ENCODE measurements at regions not wholly inside any gene's neighbourhood (a gene's known extent, or its start where the extent isn't known, plus 50 kb on each side); places are given as distances from the start of the nearest gene placed in this dataset.
A peak's percentile ranks its signal among the peaks of the same experiment; 100 is the strongest.

DNA sequence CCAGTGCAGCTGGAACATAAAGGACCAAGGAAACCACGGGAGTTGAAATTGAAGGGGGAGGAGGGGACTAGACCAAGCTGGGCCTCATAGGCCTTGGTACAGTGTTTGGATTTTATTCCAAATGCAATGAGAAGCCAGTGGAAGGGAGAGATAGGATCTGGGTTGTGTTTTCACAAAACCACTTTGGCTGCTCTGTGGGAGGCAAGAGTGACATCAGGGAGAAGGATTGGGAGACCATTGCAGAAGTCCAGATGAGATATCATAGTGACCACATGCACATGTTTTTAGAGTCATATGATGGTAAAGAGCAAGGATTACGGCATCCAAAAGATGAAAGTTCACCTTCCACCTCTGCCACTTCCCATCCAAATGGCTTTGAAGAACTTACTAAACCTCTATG lies 210.2 kb downstream of the PAX3 start:
- H3K27me3 ChIP-seq (ENCODE audit: control insufficient read depth, insufficient read depth, low read length), result no peaks in the 10 kb centered on the region
- H3K4me3 ChIP-seq (ENCODE audit: insufficient read depth, low read depth, low read length), result no peak overlapping the region
- no peaks in the 10 kb centered on the region for H3K36me3 ChIP-seq (replicated peaks; ENCODE audit: control insufficient read depth, insufficient read depth, low read length)
- DNase-seq, result no peak

GRCh38 chr2:222087998-222088397 lies 210.8 kb downstream of the PAX3 start:
- Histone ChIP-seq H3K27me3 (ENCODE audit: control insufficient read depth, insufficient read depth, low read length) (no peaks in the 10 kb centered on the region), H3K4me3 (ENCODE audit: insufficient read depth, low read depth, low read length) (no peak overlapping the region), H3K36me3 (replicated peaks; ENCODE audit: control insufficient read depth, insufficient read depth, low read length) (no peaks in the 10 kb centered on the region)
- no peak for DNase-seq

GRCh38 chr2:222082201-222082600 lies 216.6 kb downstream of the PAX3 start:
- no peak for DNase-seq
- Histone ChIP-seq H3K4me3 (ENCODE audit: insufficient read depth, low read depth, low read length) (no peak overlapping the region), H3K27me3 (ENCODE audit: control insufficient read depth, insufficient read depth, low read length) (no peaks in the 10 kb centered on the region), H3K36me3 (replicated peaks; ENCODE audit: control insufficient read depth, insufficient read depth, low read length) (no peaks in the 10 kb centered on the region)

DNA sequence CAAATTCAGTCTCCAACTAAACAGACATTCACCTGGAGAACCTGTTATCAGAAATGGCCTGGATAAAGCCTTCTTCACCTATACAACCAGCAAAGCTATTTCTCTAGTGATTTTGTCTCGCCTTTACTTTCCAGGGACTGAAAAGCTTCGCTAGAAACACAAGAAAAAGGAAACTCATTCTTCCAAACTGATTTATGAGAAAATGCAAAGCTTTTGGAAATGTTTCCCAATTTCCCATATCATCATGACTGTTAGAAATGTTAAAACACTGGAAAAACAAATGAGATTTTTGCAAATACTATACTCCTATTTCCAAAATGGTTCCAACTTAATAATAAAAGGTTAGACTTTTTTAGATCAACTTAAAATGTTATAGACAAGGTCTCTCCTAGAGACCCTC lies 218.7 kb downstream of the PAX3 start:
- Histone ChIP-seq H3K36me3 (replicated peaks; ENCODE audit: control insufficient read depth, insufficient read depth, low read length) (no peaks in the 10 kb centered on the region), H3K27me3 (ENCODE audit: control insufficient read depth, insufficient read depth, low read length) (no peaks in the 10 kb centered on the region), H3K4me3 (ENCODE audit: insufficient read depth, low read depth, low read length) (no peak overlapping the region)
- DNase-seq, result no peak

- Histone ChIP-seq H3K36me3 (replicated peaks; ENCODE audit: control insufficient read depth, insufficient read depth, low read length) (no peaks in the 10 kb centered on the region), H3K27me3 (ENCODE audit: control insufficient read depth, insufficient read depth, low read length) (no peaks in the 10 kb centered on the region), H3K4me3 (ENCODE audit: insufficient read depth, low read depth, low read length) (no peak overlapping the region)
- DNase-seq, result no peak
Measured at GRCh38 chr2:222076973-222077690, 221.7 kb downstream of the PAX3 start.

DNA sequence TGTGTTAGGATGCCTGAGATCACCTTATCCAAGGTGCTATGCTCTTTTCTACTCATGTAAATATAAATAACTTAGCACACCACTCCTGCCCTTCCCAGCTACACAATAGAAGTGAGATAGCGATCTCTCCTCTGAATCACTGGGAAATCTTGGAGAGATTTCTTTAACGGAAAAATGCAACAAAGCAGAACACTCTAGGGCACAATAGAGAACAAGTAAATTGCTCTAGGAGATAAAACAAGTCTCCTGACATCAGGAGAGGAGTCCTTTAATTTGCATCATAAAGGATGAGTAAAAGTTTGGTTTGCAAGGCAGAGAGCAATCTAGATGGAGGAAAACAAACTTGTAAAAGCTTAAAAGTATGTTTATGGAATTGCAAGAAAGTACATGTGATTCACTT lies 224.1 kb downstream of the PAX3 start:
- no peak overlapping the region for H3K4me3 ChIP-seq (ENCODE audit: insufficient read depth, low read depth, low read length)
- no peaks in the 10 kb centered on the region for H3K27me3 ChIP-seq (ENCODE audit: control insufficient read depth, insufficient read depth, low read length)
- no peak for DNase-seq
- no peaks in the 10 kb centered on the region for H3K36me3 ChIP-seq (replicated peaks; ENCODE audit: control insufficient read depth, insufficient read depth, low read length)

DNA sequence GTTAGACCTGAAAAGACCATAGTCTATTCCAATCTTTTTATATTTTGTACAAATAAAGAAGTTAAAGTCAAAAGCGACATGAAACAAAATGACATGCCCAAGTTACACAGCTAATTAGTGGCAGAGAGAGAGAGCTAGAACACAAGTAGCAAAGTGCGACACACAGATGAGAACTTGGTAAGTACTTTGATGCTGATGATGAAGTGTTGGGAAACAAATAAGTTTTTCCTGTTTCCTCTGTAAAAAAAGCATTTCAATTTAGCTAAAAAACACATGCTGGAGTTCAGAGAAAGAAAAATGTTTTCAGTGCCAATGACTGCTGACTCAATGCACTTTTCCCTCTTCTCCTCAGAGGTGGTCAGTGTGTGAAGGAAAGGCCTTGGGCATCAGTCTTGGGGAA lies 226.9 kb downstream of the PAX3 start:
- Histone ChIP-seq H3K27me3 (ENCODE audit: control insufficient read depth, insufficient read depth, low read length) (no peaks in the 10 kb centered on the region), H3K36me3 (replicated peaks; ENCODE audit: control insufficient read depth, insufficient read depth, low read length) (no peaks in the 10 kb centered on the region), H3K4me3 (ENCODE audit: insufficient read depth, low read depth, low read length) (no peak overlapping the region)
- no peak for DNase-seq

GRCh38 chr2:222064286-222064685 lies 234.5 kb downstream of the PAX3 start:
- no peak for DNase-seq
- Histone ChIP-seq H3K27me3 (ENCODE audit: control insufficient read depth, insufficient read depth, low read length) (no peaks in the 10 kb centered on the region; the same call in 1 of the 2 replicates), H3K4me3 (ENCODE audit: insufficient read depth, low read depth, low read length) (no peak overlapping the region), H3K36me3 (replicated peaks; ENCODE audit: control insufficient read depth, insufficient read depth, low read length) (no peaks in the 10 kb centered on the region)

DNA sequence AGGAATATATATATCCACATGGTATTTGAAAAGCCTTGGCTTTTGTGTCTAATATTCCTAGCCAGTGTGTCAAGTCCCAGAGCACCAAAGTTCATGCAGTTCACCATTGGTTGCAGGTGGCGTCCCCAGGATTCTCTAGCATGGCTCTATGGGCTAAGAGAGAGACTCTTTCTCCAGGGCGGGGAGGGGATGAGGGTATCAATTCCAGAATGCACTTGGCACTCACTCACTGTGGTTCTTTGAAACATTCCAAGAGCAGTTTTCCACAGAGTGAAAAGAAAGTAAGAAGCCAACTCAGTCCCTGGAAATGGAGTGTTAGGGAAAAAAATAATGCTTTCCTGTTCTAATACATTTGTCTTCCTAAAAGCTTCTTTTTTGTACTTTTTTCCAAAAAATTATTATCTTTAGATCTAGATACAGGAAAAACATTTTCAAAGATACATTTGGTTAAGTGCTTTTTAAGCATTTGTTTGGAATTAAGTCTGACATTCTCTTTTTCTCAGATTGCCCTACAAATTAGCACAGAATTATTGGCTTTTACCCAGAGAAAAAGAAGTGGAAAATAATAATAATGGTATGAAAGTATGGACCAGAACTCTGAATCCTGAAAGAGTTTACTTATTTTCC lies 239.9 kb downstream of the PAX3 start:
- no peak for DNase-seq
- H3K27me3 ChIP-seq (ENCODE audit: control insufficient read depth, insufficient read depth, low read length), result peaks cover 42% of the 10 kb centered on the region
- no peak overlapping the region for H3K4me3 ChIP-seq (ENCODE audit: insufficient read depth, low read depth, low read length)
- no peaks in the 10 kb centered on the region for H3K36me3 ChIP-seq (replicated peaks; ENCODE audit: control insufficient read depth, insufficient read depth, low read length)

GRCh38 chr2:222057347-222058073 lies 241.3 kb downstream of the PAX3 start:
- peaks cover 51% of the 10 kb centered on the region for H3K27me3 ChIP-seq (ENCODE audit: control insufficient read depth, insufficient read depth, low read length)
- H3K36me3 ChIP-seq (replicated peaks; ENCODE audit: control insufficient read depth, insufficient read depth, low read length), result no peaks in the 10 kb centered on the region
- peak; percentile 61 for DNase-seq
- H3K4me3 ChIP-seq (ENCODE audit: insufficient read depth, low read depth, low read length), result no peak overlapping the region

DNA sequence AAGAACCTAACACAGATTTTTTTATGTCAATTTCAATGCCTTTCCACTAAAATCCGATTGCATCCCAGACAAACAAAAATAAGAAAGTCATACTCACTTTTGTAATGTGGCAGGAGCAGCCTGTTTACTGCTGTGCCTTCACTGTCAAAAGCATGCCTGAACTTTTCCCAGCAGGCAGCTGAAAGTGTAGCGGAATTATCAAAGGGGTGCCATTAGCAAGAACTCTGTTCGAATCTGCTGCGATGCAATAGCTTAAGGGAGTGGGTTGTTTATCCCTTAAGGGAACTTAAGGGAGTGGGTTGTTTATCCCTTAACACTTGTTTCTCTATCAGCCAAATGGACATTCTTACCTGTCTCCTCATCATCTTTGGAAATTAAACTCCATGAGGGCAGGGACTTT lies 243.5 kb downstream of the PAX3 start:
- no peaks in the 10 kb centered on the region for H3K36me3 ChIP-seq (replicated peaks; ENCODE audit: control insufficient read depth, insufficient read depth, low read length)
- H3K27me3 ChIP-seq (ENCODE audit: control insufficient read depth, insufficient read depth, low read length), result peaks cover 70% of the 10 kb centered on the region
- DNase-seq, result no peak

DNA sequence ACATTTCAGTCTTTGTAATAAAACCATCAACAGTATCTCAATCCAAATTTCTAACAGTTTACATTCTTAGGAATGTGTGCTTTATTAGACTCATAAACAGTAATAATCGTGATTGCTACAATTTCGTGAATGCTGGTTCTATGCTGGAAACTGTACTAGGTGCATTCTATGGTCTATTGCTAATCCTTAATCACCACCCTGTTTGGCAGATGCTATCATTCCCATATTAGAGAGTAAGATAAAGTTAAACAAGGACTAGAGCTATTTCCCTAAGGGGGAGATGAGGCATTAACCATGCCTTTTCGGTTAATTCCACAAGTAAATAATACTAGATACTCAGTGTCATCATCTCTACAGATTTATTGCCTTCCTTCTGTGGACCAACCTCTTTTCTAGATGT lies 244.0 kb downstream of the PAX3 start:
- Histone ChIP-seq H3K27me3 (ENCODE audit: control insufficient read depth, insufficient read depth, low read length) (peaks cover 75% of the 10 kb centered on the region), H3K36me3 (replicated peaks; ENCODE audit: control insufficient read depth, insufficient read depth, low read length) (no peaks in the 10 kb centered on the region), H3K4me3 (ENCODE audit: insufficient read depth, low read depth, low read length) (no peak overlapping the region)
- no peak for DNase-seq

More for the DNA sequence above, 243.5 kb downstream of the PAX3 start:
- H3K4me3 ChIP-seq (ENCODE audit: insufficient read depth, low read depth, low read length), result no peak overlapping the region

DNA sequence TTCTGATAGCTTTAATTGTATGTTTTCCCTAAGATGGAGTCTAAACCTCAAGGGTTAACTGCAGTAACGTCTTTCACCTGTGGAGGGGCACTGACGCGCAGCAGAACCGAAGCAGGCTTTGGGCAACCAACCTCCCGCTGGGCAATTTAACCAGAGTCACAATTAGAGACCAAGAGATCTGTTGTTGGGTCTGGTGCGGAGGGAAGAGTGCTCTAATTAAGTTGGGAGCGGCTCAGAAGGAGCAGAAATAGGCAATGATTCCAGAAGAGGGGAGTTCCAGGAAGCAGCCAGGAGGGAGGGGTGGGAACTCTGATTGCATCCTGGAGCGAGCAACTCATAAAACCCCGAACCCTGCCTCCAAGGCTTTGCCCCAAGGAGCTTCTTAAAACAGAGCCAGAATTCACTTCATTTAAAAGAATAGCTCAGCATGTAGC lies 245.8 kb downstream of the PAX3 start:
- H3K27me3 ChIP-seq (ENCODE audit: control insufficient read depth, insufficient read depth, low read length), result peaks cover 71% of the 10 kb centered on the region
- no peaks in the 10 kb centered on the region for H3K36me3 ChIP-seq (replicated peaks; ENCODE audit: control insufficient read depth, insufficient read depth, low read length)
- H3K4me3 ChIP-seq (ENCODE audit: insufficient read depth, low read depth, low read length), result no peak overlapping the region
- DNase-seq, result peak; percentile 45

- no peak for DNase-seq
- H3K36me3 ChIP-seq (replicated peaks; ENCODE audit: control insufficient read depth, insufficient read depth, low read length), result no peaks in the 10 kb centered on the region
- H3K4me3 ChIP-seq (ENCODE audit: insufficient read depth, low read depth, low read length), result no peak overlapping the region
- H3K27me3 ChIP-seq (ENCODE audit: control insufficient read depth, insufficient read depth, low read length), result peaks cover 64% of the 10 kb centered on the region
Measured at GRCh38 chr2:222050981-222051380, 247.8 kb downstream of the PAX3 start.

DNA sequence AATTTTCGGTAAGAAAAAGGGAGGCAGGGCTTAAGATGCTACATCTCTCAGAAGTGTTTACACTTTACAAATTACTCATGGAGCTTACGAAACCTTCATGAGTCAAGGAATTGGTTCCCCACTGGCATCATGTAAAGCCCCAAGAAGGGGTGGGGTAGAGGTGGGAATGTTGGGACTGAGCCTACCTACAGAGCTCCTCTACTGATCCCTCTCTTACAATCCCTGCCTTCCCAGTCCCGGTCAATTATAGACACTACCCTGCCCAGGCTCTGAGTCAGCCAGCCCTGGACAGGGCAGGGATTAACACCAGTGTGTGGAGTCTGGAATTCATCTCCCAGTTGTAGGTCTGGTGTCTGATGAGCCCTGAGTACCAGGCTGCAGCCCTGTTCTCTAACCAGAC lies 248.9 kb downstream of the PAX3 start:
- no peak overlapping the region for H3K4me3 ChIP-seq (ENCODE audit: insufficient read depth, low read depth, low read length)
- H3K36me3 ChIP-seq (replicated peaks; ENCODE audit: control insufficient read depth, insufficient read depth, low read length), result no peaks in the 10 kb centered on the region
- H3K27me3 ChIP-seq (ENCODE audit: control insufficient read depth, insufficient read depth, low read length), result peaks cover 54% of the 10 kb centered on the region
- no peak for DNase-seq

All from H7 (cell line).